GM12864 (cell line): ENCODE measurements at regions not wholly inside any gene's neighbourhood (a gene's known extent, or its start where the extent isn't known, plus 50 kb on each side); places are given as distances from the start of the nearest gene placed in this dataset.

Experiments used
- DNase-seq: peaks from one replicate; pipeline ENCODE4 v3.0.0-alpha.2; 2011; ENCODE audit warnings: low read depth
- H3K4me3 ChIP-seq: 2 replicates; pipeline ENCODE4 v1.5.1; 2011; ENCODE audit warnings: mild to moderate bottlenecking, low read depth, low read length, control low read depth
- TF ChIP-seq, protein P1 (sequence below): IDR thresholded peaks from 2 replicates; pipeline ENCODE4 v1.5.1; 2011; ENCODE audit warnings: low read depth, mild to moderate bottlenecking, moderate library complexity, low read length, control low read depth, inconsistent platforms; ENCODE audit errors: missing control alignments

DNA sequence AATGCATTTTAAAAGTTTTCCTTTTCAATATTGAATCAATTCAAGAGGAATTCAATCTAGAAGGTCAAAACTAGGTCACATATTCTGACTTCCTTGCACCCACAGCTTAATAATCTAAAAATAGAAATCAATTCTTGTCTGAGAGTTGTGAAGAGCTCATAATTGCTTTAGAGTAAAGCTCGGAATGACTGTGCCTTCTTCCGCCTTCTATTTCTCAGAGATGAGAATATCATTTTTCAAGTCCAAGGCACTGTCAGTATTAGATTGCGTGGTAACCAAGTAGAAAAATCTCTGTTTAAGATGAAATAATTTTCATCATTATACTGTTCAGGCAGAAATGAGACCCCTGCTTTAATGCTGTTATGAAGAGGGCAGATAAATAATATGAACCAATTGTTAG is 272.2 kb upstream of the NFE2L3 start:
- TF ChIP-seq, protein P1, sequence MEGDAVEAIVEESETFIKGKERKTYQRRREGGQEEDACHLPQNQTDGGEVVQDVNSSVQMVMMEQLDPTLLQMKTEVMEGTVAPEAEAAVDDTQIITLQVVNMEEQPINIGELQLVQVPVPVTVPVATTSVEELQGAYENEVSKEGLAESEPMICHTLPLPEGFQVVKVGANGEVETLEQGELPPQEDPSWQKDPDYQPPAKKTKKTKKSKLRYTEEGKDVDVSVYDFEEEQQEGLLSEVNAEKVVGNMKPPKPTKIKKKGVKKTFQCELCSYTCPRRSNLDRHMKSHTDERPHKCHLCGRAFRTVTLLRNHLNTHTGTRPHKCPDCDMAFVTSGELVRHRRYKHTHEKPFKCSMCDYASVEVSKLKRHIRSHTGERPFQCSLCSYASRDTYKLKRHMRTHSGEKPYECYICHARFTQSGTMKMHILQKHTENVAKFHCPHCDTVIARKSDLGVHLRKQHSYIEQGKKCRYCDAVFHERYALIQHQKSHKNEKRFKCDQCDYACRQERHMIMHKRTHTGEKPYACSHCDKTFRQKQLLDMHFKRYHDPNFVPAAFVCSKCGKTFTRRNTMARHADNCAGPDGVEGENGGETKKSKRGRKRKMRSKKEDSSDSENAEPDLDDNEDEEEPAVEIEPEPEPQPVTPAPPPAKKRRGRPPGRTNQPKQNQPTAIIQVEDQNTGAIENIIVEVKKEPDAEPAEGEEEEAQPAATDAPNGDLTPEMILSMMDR = no peak

DNA sequence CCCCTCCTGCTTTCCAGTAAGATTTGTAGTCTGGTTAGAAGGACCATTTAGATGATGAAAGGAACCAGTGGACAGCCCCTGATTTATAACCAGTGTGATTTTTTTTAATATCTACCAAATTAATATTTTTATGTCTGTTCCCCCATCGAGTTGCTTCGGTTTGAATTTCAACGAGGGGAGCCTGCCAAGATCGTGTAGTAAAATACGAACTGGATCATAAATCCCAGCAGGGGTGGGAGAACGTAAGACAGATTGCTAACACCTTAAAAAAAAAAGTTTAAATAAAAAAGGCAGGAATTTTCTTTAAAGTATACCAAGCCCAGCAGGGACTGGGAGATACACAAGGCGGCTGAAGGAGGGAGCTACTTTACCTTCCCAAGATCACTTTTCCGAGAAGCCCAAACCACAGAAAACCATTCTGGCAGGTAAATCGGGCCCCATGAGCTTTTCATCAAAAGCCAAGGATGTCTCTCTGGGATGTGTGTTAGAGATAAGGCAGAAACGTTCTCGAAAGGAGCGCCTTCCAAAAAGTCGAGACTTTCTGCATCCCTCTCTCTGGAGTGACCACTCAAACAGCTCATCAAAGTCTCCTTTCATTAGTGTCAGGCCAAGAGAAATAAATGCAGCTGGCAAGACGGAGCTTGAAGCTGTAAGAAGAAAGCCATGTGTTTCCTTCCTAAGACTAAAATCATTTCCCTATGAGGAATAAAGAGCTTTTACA is 270.5 kb upstream of the NFE2L3 start:
- H3K4me3 ChIP-seq = no peak overlapping the region
- DNase-seq = no peak
- TF ChIP-seq, protein P1 = no peak

More for the DNA sequence above, 272.2 kb upstream of the NFE2L3 start:
- H3K4me3 ChIP-seq = no peak overlapping the region
- DNase-seq = no peak

DNA sequence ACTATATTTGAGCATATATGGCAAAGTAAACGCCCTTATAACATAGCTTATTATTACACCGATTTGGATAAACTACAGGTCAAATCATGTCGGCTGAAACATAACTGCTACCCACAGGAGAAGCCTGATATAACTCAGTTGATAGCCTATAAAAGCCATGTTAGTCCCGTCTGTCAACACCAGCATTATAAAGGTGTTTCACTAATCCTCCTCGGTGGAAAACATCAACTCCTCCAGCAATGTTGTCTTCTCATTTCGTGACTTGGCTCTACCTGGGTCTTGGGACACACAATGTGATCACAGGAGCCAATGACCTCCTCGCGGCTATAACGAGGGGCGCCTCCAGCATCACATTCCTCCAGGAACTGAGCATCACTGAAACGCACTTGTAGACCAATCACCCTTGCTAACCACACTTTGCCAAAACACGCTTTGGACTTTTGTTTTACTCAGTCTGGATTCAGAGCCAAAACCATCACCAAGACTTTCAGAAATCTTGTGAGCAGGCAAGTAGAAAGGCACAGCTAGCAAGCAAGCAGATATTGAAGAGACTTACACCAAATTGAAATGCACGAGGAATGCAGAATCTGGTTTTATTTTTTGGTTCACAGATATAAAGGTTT is 269.7 kb upstream of the NFE2L3 start:
- TF ChIP-seq, protein P1 = no peak
- H3K4me3 ChIP-seq = no peak overlapping the region

DNA sequence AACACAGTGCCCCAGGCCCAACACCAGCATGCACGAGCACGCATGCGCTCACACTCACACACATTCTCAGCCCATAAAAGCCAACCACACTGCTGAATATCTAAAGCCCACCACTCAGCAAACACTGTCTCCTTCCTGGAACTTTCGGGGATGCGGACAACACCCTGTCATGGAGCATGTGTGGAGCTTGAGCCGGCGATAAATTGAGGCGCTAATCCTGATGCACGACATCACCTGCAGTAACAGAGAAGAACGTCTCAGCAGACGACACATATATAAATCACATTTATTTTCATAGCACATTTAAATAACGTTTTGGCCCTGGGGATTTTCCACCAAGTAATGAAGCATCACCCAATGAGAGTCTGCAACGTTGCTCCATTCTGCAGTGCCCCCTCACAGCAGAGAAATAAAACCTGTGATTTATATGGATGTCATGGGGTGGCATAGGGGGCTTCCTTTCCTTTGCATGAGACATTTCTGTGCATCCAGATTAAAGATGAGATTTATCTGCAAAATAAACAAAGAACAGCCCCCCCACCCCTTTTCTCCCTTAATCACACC is 267.7 kb upstream of the NFE2L3 start:
- DNase-seq = no peak
- no peak overlapping the region for H3K4me3 ChIP-seq
- TF ChIP-seq, protein P1 = no peak

More for the DNA sequence above, 269.7 kb upstream of the NFE2L3 start:
- no peak for DNase-seq

DNA sequence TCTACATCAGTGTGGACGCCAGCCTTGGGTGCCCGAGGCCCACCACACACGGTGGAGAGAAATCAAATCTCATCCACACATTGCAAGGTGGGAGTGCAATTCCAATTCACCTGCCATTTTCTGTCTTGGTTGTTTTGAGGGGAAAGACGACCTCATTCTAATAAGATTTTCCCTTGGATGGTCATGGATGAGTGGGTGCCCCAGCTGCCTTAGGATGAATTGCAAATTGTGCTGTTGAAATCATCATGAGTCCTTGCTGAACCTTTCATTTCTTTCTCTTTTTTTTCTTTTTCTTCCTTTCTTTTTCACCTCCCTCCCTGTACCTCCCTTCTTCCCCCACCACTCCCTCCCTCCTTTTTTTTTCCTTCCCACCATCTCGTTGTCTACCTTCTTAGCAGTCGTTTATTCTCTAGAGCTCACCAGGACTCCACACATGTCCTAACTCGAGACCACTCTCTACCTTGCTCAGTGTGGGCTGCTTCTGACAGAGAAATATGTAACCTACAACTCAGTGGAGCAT is 266.9 kb upstream of the NFE2L3 start:
- DNase-seq = no peak
- no peak overlapping the region for H3K4me3 ChIP-seq
- TF ChIP-seq, protein P1 = no peak

DNA sequence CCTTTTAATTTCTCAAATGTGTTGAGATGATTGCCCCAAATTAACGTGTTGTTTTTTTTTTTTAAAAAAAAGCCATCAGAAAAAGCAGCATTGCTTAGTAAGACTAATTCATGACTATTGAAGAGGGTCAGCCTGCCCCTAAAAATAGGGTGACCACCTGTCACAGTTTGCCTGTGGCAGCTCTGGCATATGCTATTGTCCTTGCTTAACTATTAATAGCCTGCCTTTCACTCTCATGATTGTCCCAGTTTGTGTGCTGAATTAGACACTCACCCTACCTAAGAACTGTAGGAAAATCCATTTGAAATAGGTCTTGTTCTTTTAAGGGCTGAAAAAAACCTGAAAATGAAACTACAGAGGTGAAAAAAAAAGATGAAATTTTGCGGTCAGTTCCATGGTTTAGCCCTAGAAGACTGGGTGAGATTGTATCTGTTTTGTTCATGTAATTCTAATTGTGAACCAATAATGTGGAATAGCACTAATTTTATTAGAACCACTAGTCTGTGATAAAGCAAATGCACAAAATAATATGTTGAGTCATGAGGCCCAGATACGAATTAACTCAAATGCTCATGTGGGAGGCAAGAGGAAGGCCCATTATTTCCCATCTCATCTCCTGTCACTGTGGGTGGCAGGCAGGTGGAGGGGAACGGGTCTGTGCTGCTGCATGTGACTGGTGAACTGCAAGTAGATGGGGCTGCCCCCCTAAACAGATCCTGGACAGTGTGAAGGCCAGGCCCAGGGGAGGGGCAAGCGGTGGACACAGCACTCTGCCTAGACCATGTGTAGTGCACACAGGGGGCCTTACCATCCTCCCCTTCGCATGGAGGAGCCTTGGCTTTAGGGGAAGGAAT is 265.4 kb upstream of the NFE2L3 start:
- TF ChIP-seq, protein P1 = no peak
- H3K4me3 ChIP-seq = no peak overlapping the region
- DNase-seq = no peak
